ENCODE measurements at regions not wholly inside any gene's neighbourhood (a gene's known extent, or its start where the extent isn't known, plus 50 kb on each side); places are given as distances from the start of the nearest gene placed in this dataset.

- CTCF ChIA-PET (ENCODE audit: partially characterized antibody), result no interaction called here
- H3K4me3 ChIP-seq (ENCODE audit: low read length in 2 of 2), result no peak overlapping the region
- POLR2A ChIA-PET (ENCODE audit: partially characterized antibody), result no interaction called here
- H3K27ac ChIP-seq (ENCODE audit: low read depth, low read length), result no peak overlapping the region
- no peak overlapping the region for H3K27ac Mint-ChIP-seq
- no peaks in the 10 kb centered on the region for H3K9me3 ChIP-seq (ENCODE audit: control insufficient read depth in 1 of 2, low read length in 2 of 2)
- no peaks in the 10 kb centered on the region for H3K9me3 Mint-ChIP-seq
- H3K36me3 ChIP-seq (ENCODE audit: insufficient read depth, low read length), result no peaks in the 10 kb centered on the region
- intact Hi-C loops (cut with micrococcal nuclease), result no loop called here
- H3K4me3 Mint-ChIP-seq, result no peak overlapping the region
- no peaks in the 10 kb centered on the region for H3K36me3 Mint-ChIP-seq
- H3K27me3 Mint-ChIP-seq, result no peaks in the 10 kb centered on the region
- no peaks in the 10 kb centered on the region for H3K4me1 Mint-ChIP-seq
- DNase-seq, result no peak
- no peaks in the 10 kb centered on the region for H3K4me1 ChIP-seq (ENCODE audit: insufficient read depth, low read length)
- no peaks in the 10 kb centered on the region for H3K27me3 ChIP-seq (ENCODE audit: insufficient read depth, low read length)
Observed at GRCh38 chr3:104791331-104791730, 575.4 kb upstream of the ALCAM start.

DNA sequence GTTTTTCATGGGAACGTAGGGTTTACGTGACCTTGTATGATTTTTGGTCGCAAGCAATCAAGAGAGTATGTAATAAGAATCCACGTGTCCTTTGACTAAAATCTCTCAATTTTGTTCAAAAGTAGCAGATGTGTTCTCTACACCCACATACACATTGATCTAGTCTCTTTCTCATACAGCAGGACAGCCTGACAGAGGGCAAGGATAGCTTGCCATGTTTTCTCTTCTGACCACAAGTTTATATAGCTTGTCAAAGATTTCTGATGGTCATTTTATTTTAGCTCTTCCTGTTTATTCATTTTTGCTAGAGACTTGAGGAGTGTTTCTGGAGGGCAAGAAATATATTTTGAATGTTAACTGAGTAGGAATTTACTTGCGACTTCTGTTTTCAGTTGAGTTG, 570.2 kb upstream of the ALCAM start:
- Mint-ChIP-seq H3K27ac (no peak overlapping the region), H3K4me1 (no peaks in the 10 kb centered on the region), H3K9me3 (no peaks in the 10 kb centered on the region), H3K4me3 (no peak overlapping the region), H3K27me3 (no peaks in the 10 kb centered on the region), H3K36me3 (no peaks in the 10 kb centered on the region)
- Histone ChIP-seq H3K4me3 (ENCODE audit: low read length in 2 of 2) (no peak overlapping the region), H3K9me3 (ENCODE audit: control insufficient read depth in 1 of 2, low read length in 2 of 2) (no peaks in the 10 kb centered on the region), H3K27ac (ENCODE audit: low read depth, low read length) (no peak overlapping the region), H3K4me1 (ENCODE audit: insufficient read depth, low read length) (no peaks in the 10 kb centered on the region), H3K27me3 (ENCODE audit: insufficient read depth, low read length) (no peaks in the 10 kb centered on the region), H3K36me3 (ENCODE audit: insufficient read depth, low read length) (no peaks in the 10 kb centered on the region)
- ChIA-PET CTCF (ENCODE audit: partially characterized antibody) (no interaction called here), POLR2A (ENCODE audit: partially characterized antibody) (no interaction called here)
- DNase-seq, result no peak
- intact Hi-C loops (cut with micrococcal nuclease), result no loop called here

DNA sequence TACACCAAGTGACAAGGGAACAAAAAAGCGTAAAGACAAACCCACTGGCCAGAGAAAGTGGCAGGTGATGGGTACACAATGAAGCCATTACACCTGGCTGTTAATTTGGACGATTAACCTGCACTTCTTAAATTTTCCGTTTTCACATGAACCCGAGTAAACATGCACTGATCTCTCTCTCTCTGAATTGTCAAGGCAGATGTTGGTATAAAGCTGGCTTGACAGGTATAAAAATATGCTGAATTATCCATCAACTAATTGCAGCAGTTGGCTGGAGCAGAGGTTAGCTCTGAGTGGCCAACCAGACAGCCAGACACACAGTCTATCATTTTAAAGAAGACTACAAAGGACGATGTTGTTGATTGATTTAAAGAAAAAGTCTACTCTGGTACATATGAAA, 561.7 kb upstream of the ALCAM start:
- ChIA-PET POLR2A (ENCODE audit: partially characterized antibody) (no interaction called here), CTCF (ENCODE audit: partially characterized antibody) (no interaction called here)
- Histone ChIP-seq H3K27me3 (ENCODE audit: insufficient read depth, low read length) (no peaks in the 10 kb centered on the region), H3K9me3 (ENCODE audit: control insufficient read depth in 1 of 2, low read length in 2 of 2) (no peaks in the 10 kb centered on the region), H3K4me1 (ENCODE audit: insufficient read depth, low read length) (no peaks in the 10 kb centered on the region), H3K4me3 (ENCODE audit: low read length in 2 of 2) (no peak overlapping the region), H3K27ac (ENCODE audit: low read depth, low read length) (no peak overlapping the region), H3K36me3 (ENCODE audit: insufficient read depth, low read length) (no peaks in the 10 kb centered on the region)
- H3K36me3 Mint-ChIP-seq, result no peaks in the 10 kb centered on the region
- peaks cover 0 to 2% (median 0%) of the 10 kb centered on the region in 8 donors for H3K9me3 Mint-ChIP-seq
- H3K27ac Mint-ChIP-seq, result no peak overlapping the region
- no peak for DNase-seq
- intact Hi-C loops (cut with micrococcal nuclease), result no loop called here
- H3K27me3 Mint-ChIP-seq, result peaks cover 0 to 2% of the 10 kb centered on the region in 2 donors
- no peak overlapping the region for H3K4me3 Mint-ChIP-seq
- no peaks in the 10 kb centered on the region for H3K4me1 Mint-ChIP-seq

DNA sequence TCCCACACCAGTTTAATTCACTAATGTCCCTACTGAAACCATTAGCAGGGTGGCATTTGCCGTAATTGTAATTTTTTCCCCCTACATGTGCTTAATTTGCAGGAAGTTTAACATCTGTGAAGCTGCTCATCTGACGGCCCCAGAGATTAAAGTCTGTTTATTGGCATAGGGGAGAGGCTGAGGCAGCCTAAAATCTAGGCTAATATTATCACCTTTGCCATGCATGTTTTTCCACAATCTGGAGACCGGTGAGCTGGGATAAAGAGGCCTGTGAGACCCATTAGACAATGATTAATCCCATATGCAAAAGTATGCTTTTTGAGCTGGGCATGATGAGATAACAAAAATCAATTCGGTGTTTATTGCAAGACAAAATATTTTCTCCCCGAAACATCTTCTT, 561.2 kb upstream of the ALCAM start:
- ChIA-PET CTCF (ENCODE audit: partially characterized antibody) (no interaction called here), POLR2A (ENCODE audit: partially characterized antibody) (no interaction called here)
- H3K36me3 ChIP-seq (ENCODE audit: insufficient read depth, low read length), result no peaks in the 10 kb centered on the region
- H3K4me1 Mint-ChIP-seq, result no peaks in the 10 kb centered on the region
- no peaks in the 10 kb centered on the region for H3K9me3 ChIP-seq (ENCODE audit: control insufficient read depth in 1 of 2, low read length in 2 of 2)
- intact Hi-C loops (cut with micrococcal nuclease), result no loop called here
- no peak overlapping the region for H3K4me3 Mint-ChIP-seq
- no peak for DNase-seq
- no peaks in the 10 kb centered on the region for H3K4me1 ChIP-seq (ENCODE audit: insufficient read depth, low read length)
- H3K27ac Mint-ChIP-seq, result no peak overlapping the region
- H3K36me3 Mint-ChIP-seq, result no peaks in the 10 kb centered on the region
- peaks cover 0 to 2% of the 10 kb centered on the region in 2 donors for H3K27me3 Mint-ChIP-seq
- H3K27me3 ChIP-seq (ENCODE audit: insufficient read depth, low read length), result no peaks in the 10 kb centered on the region
- no peak overlapping the region for H3K27ac ChIP-seq (ENCODE audit: low read depth, low read length)
- peaks cover 0 to 2% (median 0%) of the 10 kb centered on the region in 8 donors for H3K9me3 Mint-ChIP-seq
- H3K4me3 ChIP-seq (ENCODE audit: low read length in 2 of 2), result no peak overlapping the region

- ChIA-PET POLR2A (ENCODE audit: partially characterized antibody) (no interaction called here), CTCF (ENCODE audit: partially characterized antibody) (no interaction called here)
Observed at GRCh38 chr3:104810896-104811295, 555.8 kb upstream of the ALCAM start.

DNA sequence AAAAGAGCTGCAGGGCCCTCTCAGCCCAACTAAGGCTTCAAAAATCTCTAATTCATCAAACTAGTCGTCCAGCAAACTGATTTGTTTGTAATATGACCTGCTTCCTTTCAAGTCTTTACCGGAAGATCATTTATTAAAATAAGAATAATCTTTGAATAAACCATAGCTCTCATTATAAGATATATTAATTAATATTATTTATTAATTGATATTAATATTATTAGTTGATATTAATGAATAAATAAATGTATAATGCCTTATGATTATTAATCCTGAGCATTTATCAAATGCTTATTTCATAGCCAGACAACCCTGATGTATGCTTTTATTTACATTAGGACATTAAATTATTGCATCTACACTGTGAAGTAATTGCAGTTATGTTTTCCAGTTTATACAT, 550.7 kb upstream of the ALCAM start:
- intact Hi-C loops (cut with micrococcal nuclease), result no loop called here
- no peaks in the 10 kb centered on the region for H3K36me3 Mint-ChIP-seq
- ChIA-PET POLR2A (ENCODE audit: partially characterized antibody) (no interaction called here), CTCF (ENCODE audit: partially characterized antibody) (no interaction called here)
- no peaks in the 10 kb centered on the region for H3K4me1 Mint-ChIP-seq
- H3K9me3 Mint-ChIP-seq, result peaks cover 0 to 11% (median 8%) of the 10 kb centered on the region in 8 donors
- no peak for DNase-seq
- peaks cover 0 to 2% of the 10 kb centered on the region in 2 donors for H3K27me3 Mint-ChIP-seq
- H3K9me3 ChIP-seq (ENCODE audit: control insufficient read depth in 1 of 2, low read length in 2 of 2), result peaks cover 0 to 6% of the 10 kb centered on the region in 2 donors
- H3K27ac ChIP-seq (ENCODE audit: low read depth, low read length), result no peak overlapping the region
- H3K36me3 ChIP-seq (ENCODE audit: insufficient read depth, low read length), result no peaks in the 10 kb centered on the region
- no peaks in the 10 kb centered on the region for H3K27me3 ChIP-seq (ENCODE audit: insufficient read depth, low read length)
- no peak overlapping the region for H3K4me3 Mint-ChIP-seq
- no peaks in the 10 kb centered on the region for H3K4me1 ChIP-seq (ENCODE audit: insufficient read depth, low read length)
- no peak overlapping the region for H3K27ac Mint-ChIP-seq
- no peak overlapping the region for H3K4me3 ChIP-seq (ENCODE audit: low read length in 2 of 2)

More at GRCh38 chr3:104810896-104811295, 555.8 kb upstream of the ALCAM start:
- Mint-ChIP-seq H3K9me3 (peaks cover 0 to 3% (median 0%) of the 10 kb centered on the region in 8 donors), H3K4me1 (no peaks in the 10 kb centered on the region), H3K36me3 (no peaks in the 10 kb centered on the region), H3K27ac (no peak overlapping the region), H3K4me3 (no peak overlapping the region), H3K27me3 (peaks cover 0 to 2% of the 10 kb centered on the region in 2 donors)
- H3K9me3 ChIP-seq (ENCODE audit: control insufficient read depth in 1 of 2, low read length in 2 of 2), result no peaks in the 10 kb centered on the region
- no peak for DNase-seq
- no peaks in the 10 kb centered on the region for H3K27me3 ChIP-seq (ENCODE audit: insufficient read depth, low read length)
- H3K4me3 ChIP-seq (ENCODE audit: low read length in 2 of 2), result no peak overlapping the region
- intact Hi-C loops (cut with micrococcal nuclease), result no loop called here
- H3K4me1 ChIP-seq (ENCODE audit: insufficient read depth, low read length), result no peaks in the 10 kb centered on the region
- no peak overlapping the region for H3K27ac ChIP-seq (ENCODE audit: low read depth, low read length)
- no peaks in the 10 kb centered on the region for H3K36me3 ChIP-seq (ENCODE audit: insufficient read depth, low read length)

DNA sequence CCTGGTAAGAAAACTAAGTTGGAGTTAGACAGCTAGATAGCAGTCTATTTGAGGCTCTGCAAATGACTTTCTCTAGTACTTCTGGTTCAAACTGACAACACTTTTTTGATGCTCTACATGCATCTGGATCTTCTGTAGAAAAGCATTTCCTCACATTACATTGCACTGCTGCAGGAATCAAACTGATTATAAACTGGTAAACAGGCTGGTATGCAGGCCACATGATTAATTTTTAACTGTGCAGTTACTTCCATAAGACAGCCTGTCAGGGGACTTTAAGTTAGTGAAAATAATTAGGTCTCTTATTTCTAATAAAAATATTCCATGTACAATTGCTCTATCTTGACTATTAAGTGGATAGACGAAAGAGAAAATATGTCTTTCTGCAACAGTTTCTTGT, 550.0 kb upstream of the ALCAM start:
- Histone ChIP-seq H3K4me3 (ENCODE audit: low read length in 2 of 2) (no peak overlapping the region), H3K4me1 (ENCODE audit: insufficient read depth, low read length) (no peaks in the 10 kb centered on the region), H3K36me3 (ENCODE audit: insufficient read depth, low read length) (no peaks in the 10 kb centered on the region), H3K9me3 (ENCODE audit: control insufficient read depth in 1 of 2, low read length in 2 of 2) (peaks cover 0 to 6% of the 10 kb centered on the region in 2 donors), H3K27ac (ENCODE audit: low read depth, low read length) (no peak overlapping the region), H3K27me3 (ENCODE audit: insufficient read depth, low read length) (no peaks in the 10 kb centered on the region)
- Mint-ChIP-seq H3K27me3 (peaks cover 0 to 2% of the 10 kb centered on the region in 2 donors), H3K4me1 (no peaks in the 10 kb centered on the region), H3K36me3 (no peaks in the 10 kb centered on the region), H3K9me3 (peaks cover 0 to 17% (median 11%) of the 10 kb centered on the region in 8 donors), H3K27ac (no peak overlapping the region), H3K4me3 (no peak overlapping the region)
- intact Hi-C loops (cut with micrococcal nuclease), result no loop called here
- CTCF ChIA-PET (ENCODE audit: partially characterized antibody), result no interaction called here
- DNase-seq, result no peak
- POLR2A ChIA-PET (ENCODE audit: partially characterized antibody), result no interaction called here

DNA sequence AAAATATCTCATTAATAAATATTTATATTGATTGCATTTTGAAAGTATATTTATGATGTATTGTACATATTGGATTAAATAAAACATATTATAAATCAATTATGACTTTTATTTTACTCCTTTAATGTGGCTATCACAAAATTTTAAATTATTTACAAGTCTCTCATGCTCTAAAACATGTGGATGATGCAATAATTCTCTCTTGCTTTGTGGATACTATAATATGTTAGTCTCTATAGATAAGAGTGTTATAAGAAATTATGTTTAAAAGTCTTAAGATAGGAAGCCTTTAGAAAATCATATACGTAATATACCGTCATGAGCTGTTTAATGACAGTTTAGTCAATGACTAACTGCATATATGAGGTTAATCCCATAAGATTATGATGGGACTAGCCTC, 547.4 kb upstream of the ALCAM start:
- intact Hi-C loops (cut with micrococcal nuclease), result no loop called here
- H3K4me3 Mint-ChIP-seq, result no peak overlapping the region
- Histone ChIP-seq H3K4me3 (ENCODE audit: low read length in 2 of 2) (no peak overlapping the region), H3K27ac (ENCODE audit: low read depth, low read length) (no peak overlapping the region), H3K9me3 (ENCODE audit: control insufficient read depth in 1 of 2, low read length in 2 of 2) (peaks cover 0 to 6% of the 10 kb centered on the region in 2 donors), H3K27me3 (ENCODE audit: insufficient read depth, low read length) (no peaks in the 10 kb centered on the region), H3K4me1 (ENCODE audit: insufficient read depth, low read length) (no peaks in the 10 kb centered on the region), H3K36me3 (ENCODE audit: insufficient read depth, low read length) (no peaks in the 10 kb centered on the region)
- ChIA-PET CTCF (ENCODE audit: partially characterized antibody) (no interaction called here), POLR2A (ENCODE audit: partially characterized antibody) (no interaction called here)
- DNase-seq, result no peak
- H3K27ac Mint-ChIP-seq, result no peak overlapping the region
- H3K36me3 Mint-ChIP-seq, result no peaks in the 10 kb centered on the region
- peaks cover 0 to 22% (median 13%) of the 10 kb centered on the region in 8 donors for H3K9me3 Mint-ChIP-seq
- no peaks in the 10 kb centered on the region for H3K27me3 Mint-ChIP-seq
- no peaks in the 10 kb centered on the region for H3K4me1 Mint-ChIP-seq
